ENCODE measurements at regions not wholly inside any gene's neighbourhood (a gene's known extent, or its start where the extent isn't known, plus 50 kb on each side); places are given as distances from the start of the nearest gene placed in this dataset.

- no peak for TF ChIP-seq CTCF (IDR thresholded peaks at IDR 0.05 in 2 of 3, conservative IDR thresholded peaks at IDR 0.05 in 1 of 3; ENCODE audit: insufficient read depth in 2 of 3, low read depth in 1 of 3, low read length in 3 of 3)
- TF ChIP-seq BDP1 (IDR thresholded peaks at IDR 0.05; ENCODE audit: insufficient read depth, insufficient read length): no peak
- TF ChIP-seq FOXJ3 (CRISPR knock-in tag; IDR thresholded peaks at IDR 0.05): no peak
- no peak for TF ChIP-seq RBM14 (IDR thresholded peaks at IDR 0.05; ENCODE audit: borderline replicate concordance, insufficient read depth, low read depth, low read length)
- no peak for TF ChIP-seq ZNF518B (CRISPR knock-in tag; IDR thresholded peaks at IDR 0.05)
- no peak for TF ChIP-seq KLF10 (CRISPR knock-in tag; IDR thresholded peaks at IDR 0.05)
- TF ChIP-seq HDAC8 (tag; IDR thresholded peaks at IDR 0.05): no peak
- no peak for TF ChIP-seq SLC30A9 (CRISPR knock-in tag; IDR thresholded peaks at IDR 0.05)
- no peak for TF ChIP-seq SP1 (CRISPR knock-in tag; IDR thresholded peaks at IDR 0.05)
- TF ChIP-seq ZBTB43 (CRISPR knock-in tag; IDR thresholded peaks at IDR 0.05): no peak
- TF ChIP-seq NCOA2 (IDR thresholded peaks at IDR 0.05; ENCODE audit: partially characterized antibody in 2 of 2): no peak
Observed at GRCh38 chr5:45847877-45848276, 151.7 kb upstream of the HCN1 start.
